HepG2 (cell line): ENCODE measurements at regions not wholly inside any gene's neighbourhood (a gene's known extent, or its start where the extent isn't known, plus 50 kb on each side); places are given as distances from the start of the nearest gene placed in this dataset.

Experiments used
- ATAC-seq: fragments of 200-7000 bp; cut with Tn5 transposase; 3 replicates; pipeline ENCODE4 v1.9.1; 2020; ENCODE audit warnings: mild to moderate bottlenecking, moderate library complexity
- BruUV-seq: library from RNA; stranded (reverse); fragments of 400-500 nt; replicated peaks from 2 replicates; lab custom pipeline; 2021; lab: Mats Ljungman, UMichigan
- CTCF ChIA-PET: fragments of 300-600 bp; formaldehyde crosslinking; extraction: SDS; loops from one replicate; lab custom pipeline; 2021; ENCODE audit warnings: low total read pairs, inconsistent platforms, low intra/inter-chr PET ratio; lab: Yijun Ruan, JAX
- POLR2A ChIA-PET: fragments of 350-600 bp; sonication (Branson Sonifier 250); formaldehyde crosslinking; loops from one replicate; lab custom pipeline; 2020; ENCODE audit warnings: antibody characterized with exemption, inconsistent platforms; lab: Yijun Ruan, JAX
- DNase-seq: peaks from one replicate; pipeline ENCODE4 v3.0.0-alpha.2; 2015; ENCODE audit warnings: low spot score
- FAIRE-seq: peaks from 3 replicates; lab custom pipeline; 2011; peaks lifted over from hg19 to GRCh38; lab: Jason Lieb, UNC
- H2AFZ ChIP-seq: one replicate; pipeline ENCODE4 v1.6.1; 2011; ENCODE audit warnings: low read length, inconsistent platforms
- H3K27ac ChIP-seq: fragments of 300-600 bp; 3 replicates; pipeline ENCODE4 v1.8.0; 2011; ENCODE audit warnings: mixed run types, mild to moderate bottlenecking, mixed read lengths, low read length, inconsistent platforms; ENCODE audit not compliant: insufficient read depth; ENCODE audit errors: extremely low read length
- H3K27me3 ChIP-seq, 2 experiments: fragments of 200-600 bp in 1 of 2; 2 replicates in 1 of 2; 3 replicates in 1 of 2; pipeline versions ENCODE4 v1.6.0 to v1.8.0; 2011; ENCODE audit warnings: low read length in 2 of 2, mild to moderate bottlenecking in 2 of 2, moderate library complexity in 2 of 2, inconsistent platforms in 1 of 2; ENCODE audit not compliant: insufficient read depth in 2 of 2, control insufficient read depth in 1 of 2
- H3K36me3 ChIP-seq, 2 experiments: fragments of 200-600 bp in 1 of 2; replicated peaks in 1 of 2; 2 replicates in 1 of 2; 3 replicates in 1 of 2; pipeline versions ENCODE4 v1.5.1 to v1.8.0; 2011; ENCODE audit warnings: low read length in 2 of 2, inconsistent platforms in 1 of 2; ENCODE audit not compliant: insufficient read depth in 2 of 2, control insufficient read depth in 1 of 2
- H3K4me1 ChIP-seq: 2 replicates; pipeline ENCODE4 v1.5.1; 2012; ENCODE audit warnings: low read length, inconsistent platforms; ENCODE audit not compliant: insufficient read depth
- H3K4me2 ChIP-seq: 2 replicates; pipeline ENCODE4 v1.6.0; 2011; ENCODE audit warnings: low read depth, low read length, inconsistent platforms
- H3K4me3 ChIP-seq, 3 experiments: fragments of 200-600 bp in 1 of 3; sonication (generic), shearing (Covaris generic) in 1 of 3; replicated peaks in 1 of 3; 2 replicates each; pipeline ENCODE4 v1.5.1; 2011 to 2016; ENCODE audit warnings: low read length in 3 of 3, inconsistent platforms in 2 of 3, low read depth in 2 of 3, mild to moderate bottlenecking in 2 of 3, control low read depth in 1 of 3, mixed read lengths in 1 of 3; ENCODE audit not compliant: insufficient read depth in 1 of 3
- H3K79me2 ChIP-seq: one replicate; pipeline ENCODE4 v1.6.1; 2011; ENCODE audit warnings: low read length, inconsistent platforms; ENCODE audit not compliant: insufficient read depth
- H3K9ac ChIP-seq: 2 replicates; pipeline ENCODE4 v1.6.0; 2011; ENCODE audit warnings: mild to moderate bottlenecking, low read depth, low read length, inconsistent platforms; ENCODE audit not compliant: insufficient read depth
- H3K9me3 ChIP-seq: 2 replicates; pipeline ENCODE4 v1.5.1; 2012; ENCODE audit warnings: mild to moderate bottlenecking, low read length
- H4K20me1 ChIP-seq: 2 replicates; pipeline ENCODE4 v1.6.0; 2011; ENCODE audit warnings: inconsistent platforms, mild to moderate bottlenecking, low read length, moderate library complexity; ENCODE audit not compliant: insufficient read depth
- CBX5 ChIP-seq: sonication (generic); formaldehyde crosslinking; IDR thresholded peaks from 2 replicates; pipeline ENCODE4 v1.4.0; 2020; ENCODE audit warnings: missing genetic modification reagents, borderline replicate concordance
- HNF4A ChIP-seq: sonication (generic); formaldehyde crosslinking; IDR thresholded peaks from 2 replicates; pipeline ENCODE4 v1.4.0; 2020; ENCODE audit warnings: missing genetic modification reagents
- HNF4G ChIP-seq, 2 experiments: sonication (generic) in 1 of 2; formaldehyde crosslinking in 1 of 2; IDR thresholded peaks; 2 replicates each; pipeline versions ENCODE4 v1.4.0 to v1.6.1; 2011 to 2020; ENCODE audit warnings: borderline replicate concordance in 2 of 2, low read depth in 2 of 2, mild to moderate bottlenecking in 2 of 2, low read length in 1 of 2, missing genetic modification reagents in 1 of 2, moderate library complexity in 1 of 2
- KLF9 ChIP-seq: IDR thresholded peaks from 2 replicates; pipeline ENCODE4 v1.6.1; 2016; ENCODE audit warnings: low read depth
- NFE2 ChIP-seq: sonication (generic); formaldehyde crosslinking; IDR thresholded peaks from 2 replicates; pipeline ENCODE4 v1.4.0; 2020; ENCODE audit warnings: missing genetic modification reagents
- NFE2L1 ChIP-seq: sonication (generic); formaldehyde crosslinking; IDR thresholded peaks from 2 replicates; pipeline ENCODE4 v1.4.0; 2020; ENCODE audit warnings: missing genetic modification reagents, mild to moderate bottlenecking, borderline replicate concordance
- NFYC ChIP-seq: IDR thresholded peaks from 2 replicates; pipeline ENCODE4 v1.6.1; 2016; ENCODE audit warnings: missing genetic modification reagents, missing compliant biosample characterization
- SALL2 ChIP-seq: sonication (generic); formaldehyde crosslinking; IDR thresholded peaks from 2 replicates; pipeline ENCODE4 v1.8.1; 2023; ENCODE audit warnings: mild to moderate bottlenecking, missing genetic modification reagents, inconsistent platforms
- ZBTB7B ChIP-seq: sonication (generic); formaldehyde crosslinking; IDR thresholded peaks from 2 replicates; pipeline ENCODE4 v1.4.0; 2020; ENCODE audit warnings: missing genetic modification reagents
- ZNF138 ChIP-seq: sonication (generic); formaldehyde crosslinking; IDR thresholded peaks from 2 replicates; pipeline ENCODE4 v1.5.0; 2020; ENCODE audit warnings: mild to moderate bottlenecking, low read depth, missing genetic modification reagents
- ZNF235 ChIP-seq: sonication (generic); formaldehyde crosslinking; IDR thresholded peaks from 2 replicates; pipeline ENCODE4 v1.8.1; 2023; ENCODE audit warnings: mild to moderate bottlenecking, missing genetic modification reagents, borderline replicate concordance
- WGBS: methylation state at CpG from one replicate; pipeline ENCODE4 v1.1.6; 2017; ENCODE audit warnings: low lambda C conversion rate; 5-methylcytosine and 5-hydroxymethylcytosine counted together
- in situ Hi-C: cut with HindIII; loops from 2 replicates; pipeline ENCODE4 v1.10.0; 2017; ENCODE audit warnings: low pct_unique_long_range_greater_than_20kb; ENCODE audit not compliant: extremely low pct_ligation_motif_present
- intact Hi-C: fragments of 100-400 bp; cut with micrococcal nuclease; formaldehyde crosslinking; loops from one replicate; pipeline ENCODE4 v1.10.0; 2022; ENCODE audit not compliant: unreplicated experiment
- TF ChIP-seq, protein P1 (sequence below): sonication (generic); formaldehyde crosslinking; IDR thresholded peaks from 2 replicates; pipeline ENCODE4 v1.9.0; 2021; ENCODE audit warnings: missing genetic modification reagents, borderline replicate concordance
- TF ChIP-seq, protein P2 (sequence below): sonication (generic); formaldehyde crosslinking; conservative IDR thresholded peaks from 2 replicates; pipeline ENCODE4 v1.8.1; 2023; ENCODE audit warnings: missing genetic modification reagents
- TF ChIP-seq, protein P3 (sequence below): sonication (generic); formaldehyde crosslinking; IDR thresholded peaks from 2 replicates; pipeline ENCODE4 v1.4.0; 2020; ENCODE audit warnings: missing genetic modification reagents, borderline replicate concordance
- TF ChIP-seq, protein P4 (sequence below): fragments of 450-650 bp; IDR thresholded peaks from 2 replicates; pipeline ENCODE4 v1.6.1; 2017; ENCODE audit warnings: mild to moderate bottlenecking

DNA sequence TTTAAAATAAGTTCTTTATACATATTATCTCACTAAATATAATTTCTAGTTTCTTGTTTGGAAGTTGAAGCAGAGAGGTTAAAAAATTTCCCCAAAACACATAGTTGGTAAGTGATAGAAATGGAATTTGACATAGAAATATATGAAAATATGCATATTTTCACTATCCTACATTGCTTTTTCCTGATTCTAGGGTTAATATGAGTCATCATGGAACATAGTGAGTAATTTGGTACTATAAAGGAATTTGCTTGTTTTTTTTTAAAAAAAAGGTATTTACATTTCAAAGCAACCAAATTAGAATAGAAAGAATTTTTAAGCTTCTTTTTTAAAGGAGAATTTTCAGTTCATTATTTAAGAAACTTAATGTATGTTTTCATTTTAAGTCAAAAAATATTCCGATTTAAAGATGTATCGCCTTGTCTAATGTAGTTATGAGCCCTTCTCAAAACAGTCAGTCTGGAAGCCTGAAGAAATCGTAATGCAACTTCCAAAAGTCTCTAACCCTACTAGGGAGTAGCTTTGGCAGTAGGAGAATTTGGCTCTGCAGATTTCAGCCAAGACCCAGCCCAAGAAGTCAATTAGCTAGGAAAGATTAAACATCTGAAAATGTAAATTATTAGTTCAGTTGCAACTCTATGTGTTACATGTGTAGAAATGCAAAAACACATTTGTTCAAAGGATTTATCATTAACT is 147.3 kb downstream of the RDH14 start:
- intact Hi-C loops: no loop called here
- in situ Hi-C loops: no loop called here
- no TSS peak for BruUV-seq
- Histone ChIP-seq H4K20me1 (no peaks in the 10 kb centered on the region), H3K4me1 (no peaks in the 10 kb centered on the region), H3K4me3 (no peak overlapping the region), H3K9ac (no peak overlapping the region), H2AFZ (no peak overlapping the region), H3K27ac (no peak overlapping the region), H3K9me3 (no peaks in the 10 kb centered on the region), H3K79me2 (no peaks in the 10 kb centered on the region), H3K27me3 (no peaks in the 10 kb centered on the region), H3K36me3 (no peaks in the 10 kb centered on the region), H3K4me2 (no peak overlapping the region)
- DNase-seq (no peak), ATAC-seq (no peak), FAIRE-seq (no peak)
- 7% methylated on average over 3 of the region's 3 CpGs for WGBS
- ChIA-PET POLR2A (no interaction called here), CTCF (no interaction called here)
- TF ChIP-seq, protein P1, sequence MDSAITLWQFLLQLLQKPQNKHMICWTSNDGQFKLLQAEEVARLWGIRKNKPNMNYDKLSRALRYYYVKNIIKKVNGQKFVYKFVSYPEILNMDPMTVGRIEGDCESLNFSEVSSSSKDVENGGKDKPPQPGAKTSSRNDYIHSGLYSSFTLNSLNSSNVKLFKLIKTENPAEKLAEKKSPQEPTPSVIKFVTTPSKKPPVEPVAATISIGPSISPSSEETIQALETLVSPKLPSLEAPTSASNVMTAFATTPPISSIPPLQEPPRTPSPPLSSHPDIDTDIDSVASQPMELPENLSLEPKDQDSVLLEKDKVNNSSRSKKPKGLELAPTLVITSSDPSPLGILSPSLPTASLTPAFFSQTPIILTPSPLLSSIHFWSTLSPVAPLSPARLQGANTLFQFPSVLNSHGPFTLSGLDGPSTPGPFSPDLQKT (CRISPR knock-in tag): no peak
- TF ChIP-seq HNF4A (CRISPR knock-in tag) (no peak), NFE2L1 (CRISPR knock-in tag) (no peak), ZNF138 (CRISPR knock-in tag) (no peak), KLF9 (CRISPR knock-in tag) (no peak), ZBTB7B (CRISPR knock-in tag) (no peak), NFYC (CRISPR knock-in tag) (no peak), CBX5 (CRISPR knock-in tag) (no peak), SALL2 (CRISPR knock-in tag) (no peak), ZNF235 (no peak), NFE2 (no peak), HNF4G (IDR thresholded peaks at IDR 0.05; ENCODE audit: borderline replicate concordance, low read depth, low read length) (no peak), HNF4G (CRISPR knock-in tag; IDR thresholded peaks at IDR 0.05; ENCODE audit: borderline replicate concordance, low read depth) (no peak)
- TF ChIP-seq, protein P2, sequence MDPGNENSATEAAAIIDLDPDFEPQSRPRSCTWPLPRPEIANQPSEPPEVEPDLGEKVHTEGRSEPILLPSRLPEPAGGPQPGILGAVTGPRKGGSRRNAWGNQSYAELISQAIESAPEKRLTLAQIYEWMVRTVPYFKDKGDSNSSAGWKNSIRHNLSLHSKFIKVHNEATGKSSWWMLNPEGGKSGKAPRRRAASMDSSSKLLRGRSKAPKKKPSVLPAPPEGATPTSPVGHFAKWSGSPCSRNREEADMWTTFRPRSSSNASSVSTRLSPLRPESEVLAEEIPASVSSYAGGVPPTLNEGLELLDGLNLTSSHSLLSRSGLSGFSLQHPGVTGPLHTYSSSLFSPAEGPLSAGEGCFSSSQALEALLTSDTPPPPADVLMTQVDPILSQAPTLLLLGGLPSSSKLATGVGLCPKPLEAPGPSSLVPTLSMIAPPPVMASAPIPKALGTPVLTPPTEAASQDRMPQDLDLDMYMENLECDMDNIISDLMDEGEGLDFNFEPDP (CRISPR knock-in tag): no peak
- TF ChIP-seq, protein P3, sequence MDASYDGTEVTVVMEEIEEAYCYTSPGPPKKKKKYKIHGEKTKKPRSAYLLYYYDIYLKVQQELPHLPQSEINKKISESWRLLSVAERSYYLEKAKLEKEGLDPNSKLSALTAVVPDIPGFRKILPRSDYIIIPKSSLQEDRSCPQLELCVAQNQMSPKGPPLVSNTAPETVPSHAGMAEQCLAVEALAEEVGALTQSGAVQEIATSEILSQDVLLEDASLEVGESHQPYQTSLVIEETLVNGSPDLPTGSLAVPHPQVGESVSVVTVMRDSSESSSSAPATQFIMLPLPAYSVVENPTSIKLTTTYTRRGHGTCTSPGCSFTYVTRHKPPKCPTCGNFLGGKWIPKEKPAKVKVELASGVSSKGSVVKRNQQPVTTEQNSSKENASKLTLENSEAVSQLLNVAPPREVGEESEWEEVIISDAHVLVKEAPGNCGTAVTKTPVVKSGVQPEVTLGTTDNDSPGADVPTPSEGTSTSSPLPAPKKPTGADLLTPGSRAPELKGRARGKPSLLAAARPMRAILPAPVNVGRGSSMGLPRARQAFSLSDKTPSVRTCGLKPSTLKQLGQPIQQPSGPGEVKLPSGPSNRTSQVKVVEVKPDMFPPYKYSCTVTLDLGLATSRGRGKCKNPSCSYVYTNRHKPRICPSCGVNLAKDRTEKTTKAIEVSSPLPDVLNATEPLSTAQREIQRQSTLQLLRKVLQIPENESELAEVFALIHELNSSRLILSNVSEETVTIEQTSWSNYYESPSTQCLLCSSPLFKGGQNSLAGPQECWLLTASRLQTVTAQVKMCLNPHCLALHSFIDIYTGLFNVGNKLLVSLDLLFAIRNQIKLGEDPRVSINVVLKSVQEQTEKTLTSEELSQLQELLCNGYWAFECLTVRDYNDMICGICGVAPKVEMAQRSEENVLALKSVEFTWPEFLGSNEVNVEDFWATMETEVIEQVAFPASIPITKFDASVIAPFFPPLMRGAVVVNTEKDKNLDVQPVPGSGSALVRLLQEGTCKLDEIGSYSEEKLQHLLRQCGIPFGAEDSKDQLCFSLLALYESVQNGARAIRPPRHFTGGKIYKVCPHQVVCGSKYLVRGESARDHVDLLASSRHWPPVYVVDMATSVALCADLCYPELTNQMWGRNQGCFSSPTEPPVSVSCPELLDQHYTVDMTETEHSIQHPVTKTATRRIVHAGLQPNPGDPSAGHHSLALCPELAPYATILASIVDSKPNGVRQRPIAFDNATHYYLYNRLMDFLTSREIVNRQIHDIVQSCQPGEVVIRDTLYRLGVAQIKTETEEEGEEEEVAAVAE (CRISPR knock-in tag): no peak
- TF ChIP-seq, protein P4, sequence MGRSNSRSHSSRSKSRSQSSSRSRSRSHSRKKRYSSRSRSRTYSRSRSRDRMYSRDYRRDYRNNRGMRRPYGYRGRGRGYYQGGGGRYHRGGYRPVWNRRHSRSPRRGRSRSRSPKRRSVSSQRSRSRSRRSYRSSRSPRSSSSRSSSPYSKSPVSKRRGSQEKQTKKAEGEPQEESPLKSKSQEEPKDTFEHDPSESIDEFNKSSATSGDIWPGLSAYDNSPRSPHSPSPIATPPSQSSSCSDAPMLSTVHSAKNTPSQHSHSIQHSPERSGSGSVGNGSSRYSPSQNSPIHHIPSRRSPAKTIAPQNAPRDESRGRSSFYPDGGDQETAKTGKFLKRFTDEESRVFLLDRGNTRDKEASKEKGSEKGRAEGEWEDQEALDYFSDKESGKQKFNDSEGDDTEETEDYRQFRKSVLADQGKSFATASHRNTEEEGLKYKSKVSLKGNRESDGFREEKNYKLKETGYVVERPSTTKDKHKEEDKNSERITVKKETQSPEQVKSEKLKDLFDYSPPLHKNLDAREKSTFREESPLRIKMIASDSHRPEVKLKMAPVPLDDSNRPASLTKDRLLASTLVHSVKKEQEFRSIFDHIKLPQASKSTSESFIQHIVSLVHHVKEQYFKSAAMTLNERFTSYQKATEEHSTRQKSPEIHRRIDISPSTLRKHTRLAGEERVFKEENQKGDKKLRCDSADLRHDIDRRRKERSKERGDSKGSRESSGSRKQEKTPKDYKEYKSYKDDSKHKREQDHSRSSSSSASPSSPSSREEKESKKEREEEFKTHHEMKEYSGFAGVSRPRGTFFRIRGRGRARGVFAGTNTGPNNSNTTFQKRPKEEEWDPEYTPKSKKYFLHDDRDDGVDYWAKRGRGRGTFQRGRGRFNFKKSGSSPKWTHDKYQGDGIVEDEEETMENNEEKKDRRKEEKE: no peak
